ENCODE measurements at regions not wholly inside any gene's neighbourhood (a gene's known extent, or its start where the extent isn't known, plus 50 kb on each side); places are given as distances from the start of the nearest gene placed in this dataset.

GRCh38 chr1:13965770-13966398, 265.9 kb downstream of the PRDM2 start:
- peak; percentile 23 for DNase-seq (ENCODE audit: low spot score)
- peak; percentile 31 for TF ChIP-seq CTCF (IDR thresholded peaks at IDR 0.05; ENCODE audit: extremely low read depth, missing control alignments)

DNA sequence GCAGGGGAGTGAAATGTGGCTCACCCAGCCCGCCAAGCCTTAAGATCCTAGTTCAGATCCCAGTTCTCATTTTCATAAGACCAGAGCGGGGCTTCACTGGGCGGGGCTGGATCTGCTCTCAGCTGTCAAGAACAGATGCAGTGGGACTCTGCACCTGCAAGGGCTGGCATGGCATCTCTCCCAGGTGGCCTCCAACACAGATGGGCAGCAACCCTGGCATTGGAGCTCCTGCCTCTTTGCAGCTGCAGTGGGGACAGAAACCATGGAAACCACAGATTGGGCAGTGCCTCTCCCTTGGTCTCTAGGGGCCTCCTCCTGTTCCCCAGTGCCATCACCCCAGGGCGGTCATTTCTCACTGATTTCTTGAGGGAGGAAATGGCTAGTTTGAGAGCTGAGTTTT, 267.7 kb downstream of the PRDM2 start:
- DNase-seq (ENCODE audit: low spot score), result no peak
- no peak for TF ChIP-seq CTCF (IDR thresholded peaks at IDR 0.05; ENCODE audit: extremely low read depth, missing control alignments)

DNA sequence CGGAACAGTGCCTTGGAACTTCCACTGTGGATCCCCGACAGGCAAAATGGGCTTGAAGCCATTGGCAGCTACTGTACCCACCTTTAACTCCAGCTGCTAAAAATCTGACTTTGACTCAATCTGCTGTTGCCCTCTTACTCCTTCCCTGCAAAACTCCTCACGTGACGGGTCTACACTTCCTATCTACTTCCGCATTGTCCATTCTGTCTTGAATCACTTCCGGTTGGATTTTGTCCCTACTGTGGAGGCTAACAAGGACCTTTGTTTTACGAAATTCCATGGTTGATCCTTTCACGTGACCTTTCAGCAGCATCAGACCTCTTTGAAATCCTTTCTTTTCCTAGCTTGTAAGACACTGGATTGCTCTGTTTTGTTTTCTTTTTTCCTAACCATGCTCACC, 268.4 kb downstream of the PRDM2 start:
- no peak for DNase-seq (ENCODE audit: low spot score)
- TF ChIP-seq CTCF (IDR thresholded peaks at IDR 0.05; ENCODE audit: extremely low read depth, missing control alignments), result no peak

DNA sequence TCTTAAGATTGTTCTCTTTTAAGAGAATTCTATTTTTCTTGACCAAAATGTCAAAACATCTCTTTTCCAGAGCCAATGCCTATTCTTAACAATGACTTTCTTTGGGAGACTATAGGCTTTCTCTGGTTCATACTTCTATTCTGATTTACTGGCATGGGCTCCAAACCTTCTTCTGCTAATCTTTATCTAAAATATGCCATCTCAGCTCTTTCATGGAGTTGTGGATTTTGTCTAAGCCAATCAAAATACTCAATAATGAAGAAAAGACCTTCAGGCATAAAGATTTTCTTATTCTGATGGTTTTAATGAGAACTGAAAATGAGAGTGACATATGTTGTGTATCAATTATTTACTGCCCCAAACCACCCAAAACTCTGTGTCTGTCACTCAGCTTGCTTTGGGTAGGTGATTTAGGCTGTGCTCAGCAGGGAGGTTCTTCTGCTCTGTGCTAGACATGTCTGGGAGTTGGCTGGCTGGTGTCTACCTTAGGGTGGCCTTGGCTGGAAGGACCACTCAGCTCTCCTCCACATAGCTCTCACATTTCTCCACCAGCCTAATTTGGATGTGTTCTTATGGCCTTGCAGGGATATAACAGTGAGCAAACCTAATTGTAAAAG, 270.8 kb downstream of the PRDM2 start:
- DNase-seq (ENCODE audit: low spot score), result no peak
- no peak for TF ChIP-seq CTCF (IDR thresholded peaks at IDR 0.05; ENCODE audit: extremely low read depth, missing control alignments)

DNA sequence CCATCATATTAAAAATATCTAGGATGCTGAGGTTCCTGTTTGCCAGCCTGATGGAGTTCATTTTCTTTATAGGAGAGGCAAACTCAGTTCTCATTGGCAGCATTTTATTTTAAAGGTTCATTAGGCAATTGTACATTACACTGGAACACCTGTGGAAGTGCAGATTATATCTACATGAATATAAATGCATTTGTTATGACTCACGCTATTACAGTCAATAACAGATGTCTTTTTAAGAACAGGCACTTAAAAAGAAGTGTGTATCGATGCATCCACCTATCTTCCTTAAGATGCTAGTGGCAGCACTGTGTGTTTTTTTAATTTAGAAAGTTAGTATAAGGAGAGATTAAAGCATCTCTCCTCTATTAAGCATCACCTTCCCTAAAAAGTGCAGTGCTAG, 276.5 kb downstream of the PRDM2 start:
- DNase-seq (ENCODE audit: low spot score), result no peak
- no peak for TF ChIP-seq CTCF (IDR thresholded peaks at IDR 0.05; ENCODE audit: extremely low read depth, missing control alignments)

- TF ChIP-seq CTCF (IDR thresholded peaks at IDR 0.05; ENCODE audit: extremely low read depth, missing control alignments), result no peak
- no peak for DNase-seq (ENCODE audit: low spot score)
Observed at GRCh38 chr1:13981142-13981541, 281.2 kb downstream of the PRDM2 start.

- TF ChIP-seq CTCF (IDR thresholded peaks at IDR 0.05; ENCODE audit: extremely low read depth, missing control alignments), result no peak
- DNase-seq (ENCODE audit: low spot score), result no peak
Observed at GRCh38 chr1:13983393-13983792, 283.4 kb downstream of the PRDM2 start.
